Amniotic stem cell (primary cell): ENCODE measurements at regions not wholly inside any gene's neighbourhood (a gene's known extent, or its start where the extent isn't known, plus 50 kb on each side); places are given as distances from the start of the nearest gene placed in this dataset.

Experiments
- DNase-seq: peaks from one replicate; lab custom pipeline; 2025; lab: John Stamatoyannopoulos, UW

DNA sequence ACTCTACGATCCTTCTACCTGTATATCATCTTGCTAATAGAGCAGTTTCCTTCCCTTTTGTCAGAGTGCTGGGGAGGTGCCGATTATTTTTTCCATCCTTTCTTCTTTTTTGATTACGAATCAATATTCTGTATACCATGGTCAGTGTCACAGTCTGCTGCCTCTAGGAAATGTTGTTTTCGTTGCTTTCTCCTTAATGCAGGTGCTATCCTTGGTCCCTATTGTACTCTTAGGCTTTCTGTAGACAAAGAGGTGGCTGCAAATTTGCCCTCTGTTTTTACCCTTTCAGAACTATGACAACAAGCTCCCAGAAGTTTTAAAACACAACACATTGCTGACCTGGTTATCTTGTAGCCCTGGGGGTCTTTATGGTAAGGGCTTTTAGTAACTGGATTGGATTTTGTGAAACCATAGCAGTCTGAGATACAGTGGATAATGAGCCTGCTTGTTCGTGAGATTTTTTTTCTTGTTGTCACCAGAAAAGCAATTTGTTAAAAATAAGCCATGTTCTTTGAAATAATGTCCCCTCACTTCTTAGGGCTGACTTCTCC is 430.3 kb upstream of the TPM1 start:
- no peak for DNase-seq

DNA sequence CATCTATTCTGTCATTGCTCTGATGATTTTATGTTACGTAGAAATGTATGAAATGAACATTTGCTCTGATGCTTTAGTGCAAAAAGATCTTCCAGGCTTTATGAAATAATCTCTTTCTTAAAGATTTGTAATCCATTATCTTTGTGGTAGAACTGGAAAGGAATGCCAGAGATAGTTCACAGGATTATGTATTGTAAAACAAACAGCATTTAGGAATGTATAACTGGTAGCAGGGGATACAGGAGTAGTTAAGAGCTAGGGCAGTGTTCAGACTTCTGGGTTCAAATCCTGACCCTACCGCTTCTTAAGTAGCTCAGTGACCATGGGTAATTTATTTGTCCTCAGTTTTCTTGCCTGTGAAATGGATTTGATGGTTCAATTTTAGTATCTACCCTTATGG is 429.8 kb upstream of the TPM1 start:
- DNase-seq: no peak

DNA sequence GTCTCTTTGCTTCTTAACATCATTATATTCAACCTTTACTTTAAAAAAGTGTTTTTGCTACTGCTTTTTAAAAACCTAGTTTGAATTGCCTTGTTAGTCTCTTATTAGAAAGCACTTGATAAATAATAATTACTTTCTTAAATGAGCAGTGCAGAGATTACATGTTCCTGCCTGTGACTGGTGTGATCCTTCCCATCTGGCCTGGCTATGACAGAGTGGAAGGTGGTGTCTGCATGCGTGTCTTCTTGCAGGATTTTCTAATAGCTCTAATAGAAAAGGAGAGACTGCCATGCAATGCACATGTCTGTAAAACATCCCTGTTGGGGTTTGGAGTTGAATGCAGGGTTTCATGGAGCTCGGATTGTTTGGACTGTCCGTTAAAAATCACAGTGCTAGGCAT is 425.8 kb upstream of the TPM1 start:
- no peak for DNase-seq

DNA sequence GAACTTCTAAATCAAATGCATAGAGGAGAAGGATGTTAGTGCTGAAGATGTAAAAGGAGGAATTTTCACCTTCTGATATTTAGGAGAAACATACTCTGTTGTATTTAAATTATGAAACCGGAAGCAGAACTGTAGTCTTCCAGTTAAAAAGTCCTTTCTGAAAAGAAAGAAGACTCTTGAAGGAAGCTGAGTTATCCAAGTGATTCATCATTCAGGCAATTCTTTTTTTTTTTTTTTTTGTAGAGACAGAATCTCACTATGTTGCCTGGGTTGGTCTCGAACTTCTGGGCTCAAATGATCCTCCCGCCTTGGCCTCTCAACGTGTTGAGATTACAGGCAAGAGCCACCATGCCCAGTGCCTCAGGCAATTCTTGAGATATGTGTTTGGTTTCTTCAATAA is 424.8 kb upstream of the TPM1 start:
- DNase-seq: no peak

DNA sequence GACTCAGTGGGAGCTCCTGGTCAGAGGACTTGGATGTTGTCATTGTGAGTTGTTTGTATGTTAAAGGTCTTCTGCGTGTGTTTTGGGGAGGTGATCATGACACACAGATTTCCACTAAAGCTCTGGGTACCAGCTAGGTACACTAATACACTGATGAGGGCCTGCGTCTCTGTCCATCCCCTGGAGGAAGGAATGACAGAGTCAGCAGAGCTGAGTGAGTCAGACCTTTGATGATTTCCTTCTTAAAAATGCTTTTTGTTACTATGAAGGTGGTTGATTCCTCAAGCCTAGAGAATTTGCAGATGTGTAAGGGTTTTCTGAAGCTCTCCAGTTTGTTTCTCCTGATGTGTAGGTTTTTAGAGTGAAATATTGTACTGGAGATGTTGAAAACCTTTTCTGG is 424.1 kb upstream of the TPM1 start:
- peak; percentile 82 for DNase-seq

DNA sequence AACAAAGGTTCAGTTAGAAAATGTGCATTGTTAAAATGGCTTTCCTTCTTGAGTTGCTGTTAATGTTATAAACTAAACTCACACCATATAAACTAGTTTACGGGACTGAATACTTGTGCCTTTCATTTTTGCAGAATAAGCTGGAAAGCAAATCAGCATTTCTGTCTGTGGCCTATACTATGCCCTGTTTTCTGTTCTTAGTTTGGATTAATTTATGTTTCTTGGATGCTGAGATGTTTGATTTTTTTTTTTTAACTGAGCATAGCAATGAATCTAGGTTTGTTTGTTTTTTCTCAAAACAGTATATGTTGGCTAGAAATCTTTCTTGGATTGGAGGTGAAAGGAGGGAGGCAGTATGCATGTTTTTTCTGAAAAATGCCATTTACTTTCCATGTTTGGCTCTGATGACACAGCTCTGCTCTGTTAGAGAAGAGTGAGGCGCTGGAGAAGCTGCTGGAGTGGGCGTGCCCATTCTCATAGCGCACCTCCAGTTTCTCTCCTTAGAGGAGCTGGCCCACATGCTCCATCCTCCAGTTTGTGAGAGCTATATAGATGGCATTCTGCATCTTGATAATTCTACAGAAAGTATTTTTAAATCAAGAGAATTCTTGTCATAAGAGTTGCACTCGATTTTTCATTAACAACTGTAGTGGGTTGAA is 423.6 kb upstream of the TPM1 start:
- no peak for DNase-seq

DNA sequence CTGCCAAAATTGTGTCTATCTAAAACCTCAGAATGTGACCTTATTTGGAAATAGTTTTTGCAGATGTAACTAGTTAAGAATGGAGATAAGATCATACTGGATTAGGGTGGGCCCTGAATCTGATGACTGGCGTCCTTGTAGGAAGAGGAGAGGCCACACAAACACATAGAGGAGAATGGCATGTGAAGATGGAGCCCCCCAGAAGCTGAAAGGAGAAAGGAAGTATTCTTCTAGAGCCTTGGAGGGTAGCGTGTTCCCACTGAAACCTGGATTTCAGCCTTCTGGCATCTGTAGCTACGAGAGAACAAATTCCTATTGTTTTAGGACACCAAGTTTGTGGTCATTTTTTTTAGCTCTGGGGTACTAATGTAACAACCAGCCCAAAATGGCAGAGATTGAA is 423.0 kb upstream of the TPM1 start:
- no peak for DNase-seq

DNA sequence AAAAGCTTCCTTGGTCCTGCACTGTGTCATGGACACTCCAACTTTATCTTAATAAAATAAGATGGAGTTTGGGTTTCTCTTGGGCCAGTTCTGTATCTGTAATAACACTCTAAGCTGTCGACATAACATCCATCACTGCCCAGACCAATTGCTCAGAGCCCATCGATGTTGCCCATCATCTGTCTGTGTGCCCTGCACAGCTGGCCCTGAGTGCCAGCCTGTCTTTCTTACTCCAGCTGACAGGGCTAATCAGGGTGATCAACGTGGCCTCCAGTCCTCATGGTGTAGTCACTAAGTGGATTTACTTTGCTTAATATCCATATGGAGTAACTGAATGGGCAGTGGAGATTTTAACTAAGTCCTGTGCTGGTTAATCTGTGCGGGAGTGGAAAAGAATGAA is 419.8 kb upstream of the TPM1 start:
- no peak for DNase-seq

DNA sequence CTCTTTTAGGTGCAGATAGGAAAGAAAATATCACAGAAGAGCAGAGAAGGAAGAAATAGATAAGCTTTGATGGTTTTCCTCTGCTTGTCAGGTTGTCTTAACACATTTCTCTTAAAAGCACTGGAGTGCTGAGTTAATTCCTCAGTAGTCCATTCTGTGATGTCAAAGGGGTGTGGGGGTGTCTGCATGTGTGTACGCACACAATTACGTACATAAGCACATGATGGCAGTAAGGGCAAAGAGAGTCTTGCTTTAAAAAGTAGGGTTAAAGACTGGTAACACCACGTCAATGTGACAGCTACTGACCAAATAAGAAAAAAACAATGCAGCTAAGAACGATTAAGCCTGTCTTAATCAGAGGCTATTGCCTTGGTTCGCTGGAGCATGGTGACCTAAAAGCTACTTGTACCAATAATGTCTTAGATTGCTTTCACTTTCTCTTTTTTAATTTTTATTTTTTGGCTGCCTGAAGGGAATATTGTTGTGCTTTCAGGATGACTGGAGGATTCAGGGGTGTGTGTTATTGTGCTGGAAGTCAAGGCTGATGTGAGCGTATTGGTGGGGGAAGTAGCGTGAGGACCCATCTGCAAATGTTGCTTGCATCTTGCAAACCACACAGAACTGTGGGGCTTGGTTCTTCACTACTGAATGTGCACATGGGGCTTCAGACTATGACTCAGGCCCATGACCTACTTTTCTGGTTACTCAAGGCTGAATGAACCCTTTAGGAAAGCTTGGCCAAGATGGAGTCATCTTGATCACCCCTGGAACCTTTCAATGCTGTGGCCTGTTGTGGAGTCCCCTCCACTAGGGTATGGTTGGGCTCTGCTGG is 417.8 kb upstream of the TPM1 start:
- peak; percentile 20 for DNase-seq

DNA sequence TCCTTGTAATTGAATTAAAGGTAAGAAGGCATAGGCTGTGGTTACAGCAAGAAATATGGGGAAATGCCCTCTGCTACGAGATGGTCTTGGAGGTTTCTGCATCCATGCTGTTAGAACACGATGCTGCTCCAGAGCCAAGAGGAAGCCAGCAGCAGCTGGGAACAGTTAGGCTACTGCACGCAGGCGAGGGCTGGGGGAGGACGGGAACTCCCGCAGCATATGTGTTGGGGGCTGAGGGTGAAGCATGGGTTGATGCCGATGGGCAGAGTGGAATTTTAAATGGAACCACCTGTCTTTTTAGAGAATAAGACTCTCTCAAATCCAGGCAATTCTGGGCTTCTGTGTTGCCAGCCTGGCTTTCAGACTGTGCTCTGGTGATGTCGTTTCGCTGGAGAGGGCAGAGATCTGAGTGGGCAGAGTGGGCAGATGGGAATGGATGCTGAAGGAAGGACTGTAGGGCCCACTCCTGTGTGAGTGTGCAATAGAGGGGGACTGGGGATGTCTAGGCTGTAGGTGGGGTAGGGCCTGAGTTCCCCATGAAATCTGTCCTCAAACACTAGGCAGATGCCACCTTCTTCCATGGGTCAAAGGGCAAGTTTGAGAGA is 417.0 kb upstream of the TPM1 start:
- no peak for DNase-seq

DNA sequence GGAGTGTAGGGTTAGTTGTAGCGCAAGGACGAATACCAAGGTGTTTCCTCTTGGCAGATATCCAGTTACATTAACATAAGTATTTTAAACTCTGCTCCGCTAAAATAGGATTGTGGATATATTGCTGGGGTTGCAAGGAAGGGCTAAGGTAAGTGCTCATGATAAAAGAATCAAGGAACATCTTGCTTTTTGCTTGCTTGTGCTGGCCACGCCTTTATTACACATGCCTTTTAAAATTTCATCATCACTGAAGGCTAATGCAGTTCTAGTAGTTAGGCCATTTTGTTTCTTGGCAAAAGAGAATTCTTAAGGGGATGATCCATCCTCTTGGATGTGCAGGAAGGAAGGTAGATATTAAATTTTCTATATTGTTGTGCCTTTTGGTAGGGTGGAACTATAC is 415.6 kb upstream of the TPM1 start:
- DNase-seq: no peak

DNA sequence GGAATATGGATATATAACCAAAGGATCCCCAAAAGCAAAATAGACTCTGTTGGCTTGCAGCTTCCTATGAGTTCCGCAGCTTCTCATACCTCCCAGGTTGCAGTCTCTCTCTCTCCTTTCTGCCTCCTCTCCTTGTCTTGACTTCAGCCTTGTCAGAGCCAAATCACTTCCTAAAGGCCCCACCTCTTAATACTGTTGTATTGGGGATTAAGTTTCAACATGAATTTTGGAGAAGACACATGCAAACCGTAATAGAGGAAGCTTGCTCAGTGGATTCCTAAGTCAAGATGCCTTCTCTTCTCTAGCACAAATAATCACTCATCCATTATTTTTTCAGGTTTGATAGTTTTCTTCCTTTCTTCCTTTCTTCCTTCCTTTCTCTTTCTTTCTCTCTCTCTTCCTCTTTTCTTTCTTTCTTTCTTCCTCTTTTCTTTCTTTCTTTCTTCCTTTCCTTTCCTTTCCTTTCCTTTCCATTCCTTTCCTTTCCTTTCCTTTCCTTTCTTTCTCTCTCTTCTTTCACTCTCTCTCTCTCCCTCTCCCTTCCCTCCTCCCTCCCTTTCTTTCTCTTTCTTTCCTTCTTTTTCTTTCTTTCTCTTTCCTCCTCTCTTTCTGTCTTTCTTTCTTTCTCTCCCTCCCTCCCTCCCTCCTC is 411.3 kb upstream of the TPM1 start:
- DNase-seq: no peak

DNA sequence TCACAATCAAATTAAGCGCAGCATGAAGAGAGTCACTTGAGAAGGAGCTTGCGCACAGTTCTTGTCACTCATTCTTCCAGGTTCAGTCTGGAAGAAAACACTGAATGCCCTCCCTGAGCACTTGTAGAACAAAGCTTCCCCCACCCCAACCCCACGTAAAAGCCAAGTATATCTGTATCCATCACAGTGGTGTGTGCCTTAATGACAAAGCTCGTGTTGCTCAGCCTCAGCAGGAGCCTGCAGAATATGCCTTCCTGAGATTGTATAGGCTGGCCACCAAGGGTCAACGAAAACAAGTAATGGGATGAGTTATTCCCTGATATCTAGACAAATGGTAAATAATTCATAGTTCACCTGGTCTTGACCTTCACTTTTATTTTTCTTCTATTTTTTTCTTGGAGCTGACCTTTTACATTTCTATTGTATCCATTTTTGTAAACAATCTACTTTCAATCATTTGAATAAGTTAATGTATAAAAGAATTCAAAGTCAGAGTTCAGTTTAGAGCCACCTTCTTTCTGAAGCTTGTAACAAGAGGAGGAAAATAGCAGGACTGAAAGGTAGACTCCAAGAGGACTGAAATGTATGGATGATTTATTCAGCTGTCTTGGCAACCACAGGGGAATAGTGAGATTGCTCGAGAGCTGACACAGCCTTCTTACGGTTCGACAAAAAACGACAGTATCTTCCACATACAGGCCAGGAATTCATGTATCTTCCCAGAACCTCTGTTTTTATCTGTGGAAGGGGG is 405.5 kb upstream of the TPM1 start:
- no peak for DNase-seq

DNA sequence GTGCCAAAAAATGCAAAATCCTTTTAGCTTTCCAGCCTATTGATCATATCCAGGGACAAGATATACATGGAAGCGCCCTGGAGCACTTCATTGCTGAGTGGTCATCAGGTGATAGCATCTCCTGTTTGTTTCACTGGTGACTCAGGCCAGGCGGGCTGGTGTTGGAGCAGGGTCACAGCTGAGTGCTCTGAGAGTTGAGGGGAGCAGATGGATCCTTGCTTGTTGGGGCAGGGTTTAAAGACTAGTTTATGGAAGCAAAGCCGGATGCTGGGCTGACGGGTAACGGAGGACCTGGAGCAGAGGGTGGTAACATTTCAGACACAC is 405.0 kb upstream of the TPM1 start:
- no peak for DNase-seq

DNA sequence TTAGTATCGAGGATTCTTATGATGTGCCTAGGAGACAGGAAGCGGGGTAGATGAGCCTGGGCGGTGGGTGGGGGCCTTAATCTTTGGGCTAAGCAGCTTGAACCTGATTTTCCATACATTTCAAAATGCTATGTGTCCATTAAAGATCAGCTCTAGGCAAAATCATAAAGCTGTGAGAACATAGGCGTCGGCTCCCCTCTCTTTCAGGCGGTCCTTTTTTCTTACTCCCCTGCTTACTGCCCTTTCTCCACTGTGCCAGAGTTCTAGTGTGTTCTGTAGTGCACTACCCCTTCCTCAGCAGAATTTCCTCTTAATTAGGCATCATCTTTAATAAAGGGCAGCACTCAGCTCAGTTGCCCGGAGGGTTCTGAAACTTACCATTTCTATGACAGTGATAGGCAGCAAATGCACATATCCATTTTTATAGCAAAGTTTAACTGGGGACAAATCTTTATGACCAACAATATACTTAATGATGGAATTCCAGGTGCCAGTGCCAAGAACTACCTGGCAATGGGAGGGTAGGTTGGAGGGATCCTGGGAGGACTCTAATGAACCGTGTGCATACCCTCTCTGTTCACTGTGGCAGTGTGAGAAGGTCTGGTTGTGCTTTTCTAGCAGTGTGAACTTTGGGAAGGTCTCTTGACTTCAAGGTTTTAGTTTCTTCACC is 404.5 kb upstream of the TPM1 start:
- DNase-seq: no peak

DNA sequence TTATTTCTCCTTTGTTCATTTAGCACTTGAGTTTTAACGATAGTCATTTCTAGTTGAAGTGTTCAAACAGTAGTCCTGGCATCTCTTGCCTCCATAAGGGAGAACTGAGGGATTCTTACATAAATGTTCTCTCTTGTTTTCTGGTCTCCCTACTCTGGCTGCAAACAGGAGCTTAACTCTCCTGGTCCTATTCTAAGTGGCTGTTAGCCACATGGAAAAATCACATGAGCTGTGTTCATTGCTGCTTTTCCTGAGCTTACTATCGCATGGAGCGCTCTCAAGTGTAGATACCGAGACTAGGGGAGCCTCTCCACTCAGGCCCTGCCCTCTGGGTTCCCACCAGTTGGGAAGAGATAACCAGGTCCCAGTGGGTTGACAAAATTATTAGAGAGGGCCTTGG is 403.1 kb upstream of the TPM1 start:
- DNase-seq: no peak

DNA sequence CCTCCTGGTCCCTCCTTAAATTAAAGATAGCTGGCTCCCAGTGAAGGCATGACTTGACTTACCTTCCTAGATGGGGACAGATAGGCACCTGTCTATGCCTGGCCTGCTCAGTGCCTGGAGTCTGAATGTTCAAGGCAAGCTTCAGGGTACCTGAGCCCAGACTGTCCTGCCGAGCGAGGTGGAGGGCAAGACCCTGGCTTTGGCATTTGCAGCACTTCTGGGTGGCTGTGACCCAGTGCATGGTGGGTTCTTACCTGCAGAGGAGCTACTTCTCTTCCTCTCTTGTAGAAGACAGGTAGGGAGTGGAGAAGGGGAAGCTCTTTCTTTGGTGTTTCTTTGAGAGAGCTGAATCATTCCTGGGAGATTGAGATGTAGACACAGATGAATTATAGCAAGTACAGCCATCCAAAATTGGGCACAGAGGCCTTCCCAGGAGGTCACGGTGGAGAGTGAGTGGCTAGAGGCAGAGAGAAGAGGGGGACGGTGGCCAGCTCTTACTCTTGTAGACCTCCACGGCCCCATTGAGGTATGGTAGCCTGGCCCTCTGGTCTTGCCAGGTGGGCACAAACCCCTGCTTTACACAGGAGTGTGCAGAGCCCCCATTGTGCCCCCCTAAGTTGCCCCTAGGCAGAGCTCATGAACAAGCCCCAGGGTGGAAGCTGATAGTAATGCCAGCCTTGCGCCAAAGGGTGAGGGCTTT is 402.5 kb upstream of the TPM1 start:
- DNase-seq: no peak

DNA sequence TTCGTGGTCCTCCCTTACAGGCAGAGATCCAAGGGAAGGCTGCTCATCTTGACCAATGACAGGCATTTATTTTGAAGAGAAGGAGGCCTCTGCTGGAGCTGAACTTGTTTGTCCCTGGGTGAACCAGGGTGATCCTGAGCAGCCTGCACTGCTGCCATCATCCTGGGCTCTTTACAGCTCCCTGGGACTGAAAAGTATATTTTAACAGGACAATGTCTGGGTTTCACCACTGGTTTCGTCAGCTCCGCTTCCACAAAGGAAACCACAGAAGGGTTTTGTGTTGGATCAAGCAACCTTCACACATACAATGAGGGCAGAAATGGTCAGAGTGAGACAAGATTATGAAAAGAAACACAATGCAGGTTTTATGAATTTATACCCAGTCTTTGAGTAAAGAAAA is 400.7 kb upstream of the TPM1 start:
- DNase-seq: no peak

DNA sequence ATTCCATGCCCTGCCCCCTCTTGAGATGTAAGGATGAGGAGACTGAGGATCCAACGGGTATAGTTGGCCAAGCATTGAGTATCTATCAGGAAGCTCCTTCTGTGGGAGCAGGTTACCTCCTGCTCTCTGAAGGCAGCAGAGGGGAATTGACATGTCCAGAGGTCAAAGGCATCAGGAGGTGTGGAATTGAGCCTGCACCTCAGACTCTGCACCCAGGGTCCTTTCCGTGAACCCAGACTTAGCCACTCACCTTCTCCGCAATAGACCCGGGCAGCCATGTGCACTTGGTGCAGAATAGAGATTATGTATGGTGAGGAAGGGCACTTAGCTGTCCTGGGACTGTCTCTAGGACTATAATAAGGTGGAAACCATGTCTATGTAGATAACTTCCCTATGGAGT is 399.0 kb upstream of the TPM1 start:
- no peak for DNase-seq

DNA sequence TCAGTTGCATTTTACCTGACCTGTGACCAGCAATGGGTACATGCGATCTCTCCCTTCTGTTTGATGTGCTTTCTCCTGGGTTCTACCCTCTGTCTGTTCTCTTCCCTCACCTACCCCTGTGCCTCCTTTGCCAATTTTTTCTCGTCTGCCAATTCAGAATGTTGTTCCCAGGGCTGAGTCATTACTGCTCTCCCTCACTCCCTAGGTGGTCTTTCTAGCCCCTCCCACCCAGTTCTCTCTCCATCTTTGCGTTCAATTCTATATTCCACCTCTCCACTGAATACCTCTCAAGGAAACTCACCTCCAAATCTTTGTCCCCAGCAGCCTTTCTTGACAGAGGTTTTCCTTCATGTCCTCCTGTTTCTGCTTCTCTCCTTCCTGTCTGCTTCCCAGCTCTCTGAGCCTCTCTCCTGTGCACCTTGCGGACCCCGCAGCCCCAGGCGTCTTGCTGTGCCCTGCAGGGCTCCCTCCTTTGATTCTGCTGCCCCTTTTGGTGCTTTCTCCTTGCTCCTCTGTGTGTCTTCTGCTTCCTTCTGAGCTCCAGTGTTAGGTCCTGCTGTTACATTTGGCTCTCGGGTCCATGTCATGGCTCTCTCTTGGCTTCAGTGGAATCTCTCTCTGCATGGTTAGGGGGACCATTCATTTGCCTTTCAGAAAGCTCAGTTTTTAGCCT is 398.2 kb upstream of the TPM1 start:
- DNase-seq: no peak
